ENCODE measurements at regions not wholly inside any gene's neighbourhood (a gene's known extent, or its start where the extent isn't known, plus 50 kb on each side); places are given as distances from the start of the nearest gene placed in this dataset.

DNA sequence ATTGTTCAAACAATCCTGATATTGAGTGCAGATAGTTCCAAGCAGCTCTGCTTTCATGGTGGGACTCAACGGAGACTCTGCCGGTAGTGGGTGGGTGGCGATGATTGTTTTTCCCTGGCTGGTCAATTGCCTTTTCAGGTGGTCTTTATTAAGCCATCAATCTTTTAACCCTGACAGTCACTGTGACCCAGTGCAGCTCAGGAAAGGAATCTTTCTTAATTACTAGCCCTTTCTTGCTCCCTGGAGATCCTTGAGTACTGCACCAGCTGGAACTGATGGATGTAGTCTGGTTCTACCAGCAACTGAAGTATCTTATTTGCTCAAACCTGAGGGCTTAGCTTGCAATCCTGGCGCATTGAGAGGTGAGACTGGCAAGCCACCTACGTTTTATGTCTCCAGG, 196.4 kb downstream of the PLPP3 start:
- TF ChIP-seq CTCF (IDR thresholded peaks at IDR 0.05; ENCODE audit: insufficient read depth, low read length) (no peak), POLR2AphosphoS5 (IDR thresholded peaks at IDR 0.05; ENCODE audit: low read depth) (no peak), GABPA (IDR thresholded peaks at IDR 0.05; ENCODE audit: low read depth) (no peak), REST (IDR thresholded peaks at IDR 0.05; ENCODE audit: insufficient replicate concordance, low read depth) (no peak), SPI1 (IDR thresholded peaks at IDR 0.05; ENCODE audit: borderline replicate concordance, low read depth) (no peak)
